Osteoblast (primary cell): ENCODE measurements at regions not wholly inside any gene's neighbourhood (a gene's known extent, or its start where the extent isn't known, plus 50 kb on each side); places are given as distances from the start of the nearest gene placed in this dataset.
"Not testable (repeated sequence)": the region's sequence is repeated elsewhere in the genome, so short reads cannot be mapped to it uniquely, and the experiment has no call there.

Source experiments
- DNase-seq: peaks from one replicate; pipeline ENCODE4 v3.0.0; 2011; ENCODE audit warnings: low spot score, mixed read lengths; ENCODE audit not compliant: insufficient read length; ENCODE audit errors: missing footprints
- H2AFZ ChIP-seq: 2 replicates; pipeline ENCODE4 v1.6.0; 2011; ENCODE audit warnings: mild to moderate bottlenecking, low read length
- H3K27ac ChIP-seq: 2 replicates; pipeline ENCODE4 v1.5.1; 2011; ENCODE audit warnings: mild to moderate bottlenecking, low read depth, low read length, moderate library complexity
- H3K27me3 ChIP-seq: 2 replicates; pipeline ENCODE4 v1.6.0; 2012; ENCODE audit warnings: mild to moderate bottlenecking, control low read depth, inconsistent platforms, low read length, moderate library complexity; ENCODE audit not compliant: insufficient read depth
- H3K36me3 ChIP-seq: 2 replicates; pipeline ENCODE4 v1.5.1; 2011; ENCODE audit warnings: mild to moderate bottlenecking, low read length, control low read depth, moderate library complexity; ENCODE audit not compliant: insufficient read depth
- H3K4me1 ChIP-seq: 2 replicates; pipeline ENCODE4 v1.5.1; 2011; ENCODE audit warnings: mild to moderate bottlenecking, low read length, control low read depth, moderate library complexity; ENCODE audit not compliant: insufficient read depth
- H3K4me2 ChIP-seq: 2 replicates; pipeline ENCODE4 v1.6.0; 2011; ENCODE audit warnings: mild to moderate bottlenecking, low read length; ENCODE audit not compliant: insufficient read depth
- H3K4me3 ChIP-seq: fragments of 200-600 bp; sonication (generic); 3 replicates; pipeline ENCODE4 v1.5.1; 2012; ENCODE audit warnings: mild to moderate bottlenecking, low read length, inconsistent platforms; ENCODE audit not compliant: insufficient read depth
- H3K79me2 ChIP-seq: 2 replicates; pipeline ENCODE4 v1.6.0; 2012; ENCODE audit warnings: mild to moderate bottlenecking, low read length, control low read depth, inconsistent platforms; ENCODE audit not compliant: insufficient read depth
- H3K9me3 ChIP-seq: 2 replicates; pipeline ENCODE4 v1.5.1; 2011; ENCODE audit warnings: low read depth, low read length, control low read depth
- H4K20me1 ChIP-seq: 2 replicates; pipeline ENCODE4 v1.6.0; 2012; ENCODE audit warnings: mild to moderate bottlenecking, low read length, control low read depth; ENCODE audit not compliant: insufficient read depth
- TF ChIP-seq, protein P1 (sequence below): IDR thresholded peaks from 2 replicates; pipeline ENCODE4 v1.5.1; 2011; ENCODE audit warnings: mild to moderate bottlenecking, low read depth, low read length, moderate library complexity; ENCODE audit errors: extremely low read depth

DNA sequence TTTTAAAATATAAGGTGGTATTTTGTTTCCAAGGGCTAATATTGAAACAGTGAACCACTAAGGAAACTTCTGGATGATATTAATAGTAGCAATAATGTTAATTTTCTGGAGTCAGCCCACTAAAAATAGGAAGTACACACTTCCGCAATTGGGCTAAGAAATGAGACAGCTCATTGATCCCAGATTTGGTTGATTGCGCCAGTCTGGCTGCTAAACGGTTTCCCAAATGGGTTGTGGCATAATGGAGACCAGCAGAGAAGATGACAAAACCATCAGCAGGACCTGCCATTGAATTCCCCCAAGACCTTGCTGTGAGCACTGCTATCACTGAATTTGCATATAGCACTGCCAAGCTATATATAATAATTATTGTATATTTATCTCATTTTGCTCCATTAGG is 71.2 kb upstream of the SGK1 start:
- no peak overlapping the region for H3K27ac ChIP-seq
- no peaks in the 10 kb centered on the region for H3K4me1 ChIP-seq
- H3K9me3 ChIP-seq: no peaks in the 10 kb centered on the region
- TF ChIP-seq, protein P1, sequence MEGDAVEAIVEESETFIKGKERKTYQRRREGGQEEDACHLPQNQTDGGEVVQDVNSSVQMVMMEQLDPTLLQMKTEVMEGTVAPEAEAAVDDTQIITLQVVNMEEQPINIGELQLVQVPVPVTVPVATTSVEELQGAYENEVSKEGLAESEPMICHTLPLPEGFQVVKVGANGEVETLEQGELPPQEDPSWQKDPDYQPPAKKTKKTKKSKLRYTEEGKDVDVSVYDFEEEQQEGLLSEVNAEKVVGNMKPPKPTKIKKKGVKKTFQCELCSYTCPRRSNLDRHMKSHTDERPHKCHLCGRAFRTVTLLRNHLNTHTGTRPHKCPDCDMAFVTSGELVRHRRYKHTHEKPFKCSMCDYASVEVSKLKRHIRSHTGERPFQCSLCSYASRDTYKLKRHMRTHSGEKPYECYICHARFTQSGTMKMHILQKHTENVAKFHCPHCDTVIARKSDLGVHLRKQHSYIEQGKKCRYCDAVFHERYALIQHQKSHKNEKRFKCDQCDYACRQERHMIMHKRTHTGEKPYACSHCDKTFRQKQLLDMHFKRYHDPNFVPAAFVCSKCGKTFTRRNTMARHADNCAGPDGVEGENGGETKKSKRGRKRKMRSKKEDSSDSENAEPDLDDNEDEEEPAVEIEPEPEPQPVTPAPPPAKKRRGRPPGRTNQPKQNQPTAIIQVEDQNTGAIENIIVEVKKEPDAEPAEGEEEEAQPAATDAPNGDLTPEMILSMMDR: no peak
- H2AFZ ChIP-seq: no peak overlapping the region
- H3K27me3 ChIP-seq: no peaks in the 10 kb centered on the region
- no peak overlapping the region for H3K4me2 ChIP-seq
- no peak overlapping the region for H3K4me3 ChIP-seq
- no peaks in the 10 kb centered on the region for H3K36me3 ChIP-seq
- no peak for DNase-seq
- no peaks in the 10 kb centered on the region for H3K79me2 ChIP-seq
- H4K20me1 ChIP-seq: no peaks in the 10 kb centered on the region

- not testable (repeated sequence) for H3K36me3 ChIP-seq, H3K9me3 ChIP-seq, H3K4me2 ChIP-seq, H3K79me2 ChIP-seq, H3K27ac ChIP-seq, H3K4me3 ChIP-seq, H4K20me1 ChIP-seq, H3K27me3 ChIP-seq, H2AFZ ChIP-seq, H3K4me1 ChIP-seq, DNase-seq
Measured at GRCh38 chr6:134386482-134386881, 68.6 kb upstream of the SGK1 start.

- no peak overlapping the region for H3K4me2 ChIP-seq
- H3K27ac ChIP-seq: no peak overlapping the region
- peaks cover 9% of the 10 kb centered on the region for H3K4me1 ChIP-seq
- no peak overlapping the region for H2AFZ ChIP-seq
- H4K20me1 ChIP-seq: no peaks in the 10 kb centered on the region
- H3K79me2 ChIP-seq: no peaks in the 10 kb centered on the region
- H3K27me3 ChIP-seq: no peaks in the 10 kb centered on the region
- no peaks in the 10 kb centered on the region for H3K36me3 ChIP-seq
- no peaks in the 10 kb centered on the region for H3K9me3 ChIP-seq
- TF ChIP-seq, protein P1: no peak
- no peak for DNase-seq
- no peak overlapping the region for H3K4me3 ChIP-seq
Measured at GRCh38 chr6:134381959-134382358, 64.0 kb upstream of the SGK1 start.

- Histone ChIP-seq H3K27ac (no peak overlapping the region), H4K20me1 (no peaks in the 10 kb centered on the region), H3K4me2 (no peak overlapping the region), H2AFZ (no peak overlapping the region), H3K9me3 (no peaks in the 10 kb centered on the region), H3K27me3 (no peaks in the 10 kb centered on the region), H3K4me3 (no peak overlapping the region), H3K79me2 (no peaks in the 10 kb centered on the region), H3K4me1 (peaks cover 15% of the 10 kb centered on the region), H3K36me3 (no peaks in the 10 kb centered on the region)
- TF ChIP-seq, protein P1: no peak
- no peak for DNase-seq
Measured at GRCh38 chr6:134379599-134379998, 61.7 kb upstream of the SGK1 start.
